ENCODE measurements at regions not wholly inside any gene's neighbourhood (a gene's known extent, or its start where the extent isn't known, plus 50 kb on each side); places are given as distances from the start of the nearest gene placed in this dataset.

- Histone ChIP-seq H3K27me3 (ENCODE audit: control insufficient read depth in 3 of 3, insufficient read depth in 3 of 3, low read length in 2 of 3) (no peaks in the 10 kb centered on the region), H3K4me3 (no peak overlapping the region), H3K36me3 (ENCODE audit: control insufficient read depth in 4 of 4, insufficient read depth in 4 of 4, low read length in 4 of 4) (no peaks in the 10 kb centered on the region), H3K27ac (ENCODE audit: low read depth in 1 of 2, low read length in 1 of 2) (no peak overlapping the region), H3K9me3 (ENCODE audit: control insufficient read depth in 4 of 4, insufficient read depth in 3 of 4, low read length in 3 of 4) (no peaks in the 10 kb centered on the region), H3K4me1 (ENCODE audit: control insufficient read depth in 5 of 5, insufficient read depth in 5 of 5, low read length in 5 of 5) (peaks cover 3 to 29% (median 8%) of the 10 kb centered on the region in 5 donors), H3K9ac (ENCODE audit: insufficient read depth in 1 of 2, low read length in 2 of 2) (no peak overlapping the region)
- no peak for TF ChIP-seq CTCF (IDR thresholded peaks at IDR 0.05; ENCODE audit: control extremely low read depth, extremely low read depth)
- WGBS, 2 donors: 76 to 77% methylated on average over 17 of the region's 17 CpGs
- ATAC-seq (ENCODE audit: insufficient read depth, low FRiP score) (no peak), DNase-seq (peak in 1 of 3 donors; percentile 30)
These were observed 124.5 kb upstream of the NFIB start for GRCh38 chr9:14438232-14439021.

DNA sequence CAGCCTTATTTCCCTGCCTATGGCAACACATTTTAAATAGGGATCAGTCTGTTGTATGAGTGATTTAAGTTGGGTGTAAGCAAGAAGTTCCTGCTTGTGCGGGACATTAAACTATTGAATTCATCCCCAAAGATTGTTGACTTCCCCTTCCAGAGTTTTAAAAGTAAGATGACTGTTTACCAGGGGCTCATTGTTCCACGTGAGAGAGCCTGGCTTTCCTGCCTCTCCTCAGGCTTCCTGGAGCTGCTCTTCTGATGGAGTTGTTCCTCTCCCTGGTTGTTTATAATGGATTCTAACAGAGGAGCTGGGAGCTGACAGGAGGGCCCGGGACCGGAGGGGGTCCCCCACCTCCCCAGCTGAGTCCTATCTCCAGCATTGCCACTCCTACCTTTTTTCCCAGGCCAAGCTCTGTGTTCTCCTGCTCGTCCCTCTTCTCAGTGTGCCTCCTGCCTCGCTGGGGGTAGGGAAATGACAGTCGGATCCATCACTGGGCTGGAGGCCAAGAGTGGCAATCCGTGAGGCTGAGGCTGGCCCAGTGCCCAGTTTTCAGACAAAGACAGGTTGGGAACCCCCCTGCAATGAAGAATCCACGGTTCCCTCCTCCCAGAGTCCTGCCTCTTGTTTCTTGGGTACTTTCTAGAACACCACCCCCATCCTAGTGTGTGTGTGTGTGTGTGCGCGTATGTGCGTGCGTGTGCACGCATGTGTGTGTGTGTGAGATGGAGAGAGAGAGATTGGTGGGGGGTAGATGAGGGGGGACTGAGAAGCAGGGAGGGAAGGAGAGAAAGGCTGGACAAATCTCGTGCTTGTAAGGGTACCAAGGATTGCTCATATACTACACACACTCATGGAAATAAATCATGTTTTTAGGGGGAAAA lies 123.7 kb upstream of the NFIB start:
- H3K36me3 ChIP-seq (ENCODE audit: control insufficient read depth in 4 of 4, insufficient read depth in 4 of 4, low read length in 4 of 4): no peaks in the 10 kb centered on the region
- ATAC-seq (ENCODE audit: insufficient read depth, low FRiP score) (no peak), DNase-seq (peak; percentile 58 to 69 (median 63))
- no peak overlapping the region for H3K9ac ChIP-seq (ENCODE audit: insufficient read depth in 1 of 2, low read length in 2 of 2)
- 36 to 40% methylated on average over 15 of the region's 15 CpGs for WGBS, 2 donors
- no peaks in the 10 kb centered on the region for H3K9me3 ChIP-seq (ENCODE audit: control insufficient read depth in 4 of 4, insufficient read depth in 3 of 4, low read length in 3 of 4)
- H3K27ac ChIP-seq (ENCODE audit: low read depth in 1 of 2, low read length in 1 of 2): no peak overlapping the region
- H3K4me3 ChIP-seq: no peak overlapping the region
- TF ChIP-seq CTCF (IDR thresholded peaks at IDR 0.05; ENCODE audit: control extremely low read depth, extremely low read depth): no peak
- H3K27me3 ChIP-seq (ENCODE audit: control insufficient read depth in 3 of 3, insufficient read depth in 3 of 3, low read length in 2 of 3): no peaks in the 10 kb centered on the region
- peaks cover 3 to 35% (median 10%) of the 10 kb centered on the region in 5 donors for H3K4me1 ChIP-seq (ENCODE audit: control insufficient read depth in 5 of 5, insufficient read depth in 5 of 5, low read length in 5 of 5)

- ATAC-seq (ENCODE audit: insufficient read depth, low FRiP score) (no peak), DNase-seq (no peak)
- WGBS, 2 donors: 94 to 96% methylated on average over 2 of the region's 2 CpGs
These were observed 121.9 kb upstream of the NFIB start for GRCh38 chr9:14435871-14436270.

More at GRCh38 chr9:14435871-14436270, 121.9 kb upstream of the NFIB start:
- H3K4me3 ChIP-seq: no peak overlapping the region
- no peak overlapping the region for H3K9ac ChIP-seq (ENCODE audit: insufficient read depth in 1 of 2, low read length in 2 of 2)
- H3K27me3 ChIP-seq (ENCODE audit: control insufficient read depth in 3 of 3, insufficient read depth in 3 of 3, low read length in 2 of 3): no peaks in the 10 kb centered on the region
- no peak for TF ChIP-seq CTCF (IDR thresholded peaks at IDR 0.05; ENCODE audit: control extremely low read depth, extremely low read depth)
- no peaks in the 10 kb centered on the region for H3K36me3 ChIP-seq (ENCODE audit: control insufficient read depth in 4 of 4, insufficient read depth in 4 of 4, low read length in 4 of 4)
- peak overlapping the region in 1 of 2 donors; percentile 78 for H3K27ac ChIP-seq (ENCODE audit: low read depth in 1 of 2, low read length in 1 of 2)
- no peaks in the 10 kb centered on the region for H3K9me3 ChIP-seq (ENCODE audit: control insufficient read depth in 4 of 4, insufficient read depth in 3 of 4, low read length in 3 of 4)
- peaks cover 3 to 46% (median 14%) of the 10 kb centered on the region in 5 donors for H3K4me1 ChIP-seq (ENCODE audit: control insufficient read depth in 5 of 5, insufficient read depth in 5 of 5, low read length in 5 of 5)

Data from lung (tissue), 11 donors.